ENCODE measurements at regions not wholly inside any gene's neighbourhood (a gene's known extent, or its start where the extent isn't known, plus 50 kb on each side); places are given as distances from the start of the nearest gene placed in this dataset.

- no peak for DNase-seq (ENCODE audit: low read depth)
- in situ Hi-C loops (cut with HindIII; ENCODE audit: low pct_unique_long_range_greater_than_20kb, low sequenced_read_pairs) = no loop called here
Measured at GRCh38 chr2:120612931-120613330, 122.7 kb upstream of the GLI2 start.

DNA sequence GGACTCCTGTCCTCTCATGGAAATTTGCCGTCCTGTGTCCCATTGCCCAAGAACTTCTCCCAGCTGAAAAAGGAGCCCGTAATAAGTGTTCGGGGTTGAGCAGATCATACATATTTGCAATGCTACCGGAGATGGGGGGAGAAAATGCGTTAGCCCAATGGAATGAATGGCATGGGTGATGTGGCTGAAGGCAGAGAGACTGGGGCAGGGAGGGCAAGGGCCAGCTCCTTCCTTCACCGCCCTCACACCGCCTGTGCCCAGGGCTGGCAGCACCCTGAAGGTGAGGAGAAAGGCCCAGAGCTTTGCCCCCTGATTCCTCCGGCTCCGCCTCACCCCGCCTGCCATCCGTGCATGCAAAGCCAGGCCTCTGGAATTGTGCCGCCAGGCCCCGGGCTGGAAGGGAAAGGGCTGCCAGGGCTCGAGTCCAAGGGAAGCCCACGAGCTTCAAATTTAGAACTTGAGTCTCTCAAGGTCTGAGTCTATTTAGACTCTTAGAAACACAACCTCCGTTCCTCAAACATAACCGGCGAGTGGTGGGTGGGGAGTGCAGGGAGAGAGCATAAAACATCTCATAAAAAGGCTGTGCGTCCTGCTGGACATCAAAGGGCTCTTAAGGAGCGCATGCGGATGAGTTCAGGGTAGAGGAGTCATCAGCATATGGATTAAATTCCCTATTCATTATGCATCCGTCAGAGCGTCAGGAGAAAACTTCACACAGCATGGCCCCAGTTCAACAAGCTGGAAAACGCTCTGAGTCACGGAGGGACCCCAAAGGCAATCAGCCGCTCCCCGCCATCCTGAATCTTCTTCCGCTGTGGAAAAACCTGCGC is 121.7 kb upstream of the GLI2 start:
- in situ Hi-C loops (cut with HindIII; ENCODE audit: low pct_unique_long_range_greater_than_20kb, low sequenced_read_pairs) = no loop called here

DNA sequence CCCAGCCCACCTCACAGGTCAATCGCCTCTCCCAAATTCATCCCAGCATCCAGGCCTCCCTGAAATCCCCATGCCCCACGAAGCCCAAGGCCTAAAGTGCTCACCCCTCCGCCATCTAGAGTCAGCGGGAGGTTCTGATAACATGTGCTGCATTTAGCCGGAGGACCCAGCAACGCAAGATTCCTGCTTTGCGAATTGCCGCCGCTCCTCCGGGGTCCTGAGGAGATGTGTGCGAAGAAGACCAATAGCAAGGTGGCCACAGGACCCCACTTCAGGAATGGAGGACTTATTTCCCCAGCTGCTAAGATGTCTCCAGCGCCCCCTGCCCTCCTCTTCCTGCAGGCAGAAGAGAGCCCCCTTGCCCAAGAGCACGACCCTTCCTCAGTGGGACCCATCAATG is 120.8 kb upstream of the GLI2 start:
- no peak for DNase-seq (ENCODE audit: low read depth)
- in situ Hi-C loops (cut with HindIII; ENCODE audit: low pct_unique_long_range_greater_than_20kb, low sequenced_read_pairs) = no loop called here

More for the DNA sequence above, 121.7 kb upstream of the GLI2 start:
- no peak for DNase-seq (ENCODE audit: low read depth)

- DNase-seq (ENCODE audit: low read depth) = no peak
- in situ Hi-C loops (cut with HindIII; ENCODE audit: low pct_unique_long_range_greater_than_20kb, low sequenced_read_pairs) = no loop called here
Measured at GRCh38 chr2:120616261-120616660, 119.4 kb upstream of the GLI2 start.

DNA sequence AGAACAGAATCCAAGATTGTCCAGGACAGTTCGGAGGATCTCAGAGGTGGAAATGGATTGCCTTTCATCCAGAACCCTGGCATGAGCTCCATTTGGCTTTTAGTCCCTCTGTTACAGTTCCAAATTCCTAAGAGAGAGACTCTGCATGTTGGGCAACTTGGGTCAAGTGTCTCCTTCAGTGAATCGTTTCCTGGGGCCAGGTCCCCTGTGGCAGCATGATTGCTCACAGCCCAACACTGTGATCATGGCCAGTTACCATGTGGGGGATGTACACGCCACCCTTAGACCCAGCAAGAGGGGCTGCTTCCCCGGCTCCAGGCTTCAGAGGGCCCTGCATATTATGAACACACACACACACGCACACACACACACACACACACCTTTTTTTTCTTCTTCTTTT is 118.6 kb upstream of the GLI2 start:
- in situ Hi-C loops (cut with HindIII; ENCODE audit: low pct_unique_long_range_greater_than_20kb, low sequenced_read_pairs) = no loop called here
- no peak for DNase-seq (ENCODE audit: low read depth)

DNA sequence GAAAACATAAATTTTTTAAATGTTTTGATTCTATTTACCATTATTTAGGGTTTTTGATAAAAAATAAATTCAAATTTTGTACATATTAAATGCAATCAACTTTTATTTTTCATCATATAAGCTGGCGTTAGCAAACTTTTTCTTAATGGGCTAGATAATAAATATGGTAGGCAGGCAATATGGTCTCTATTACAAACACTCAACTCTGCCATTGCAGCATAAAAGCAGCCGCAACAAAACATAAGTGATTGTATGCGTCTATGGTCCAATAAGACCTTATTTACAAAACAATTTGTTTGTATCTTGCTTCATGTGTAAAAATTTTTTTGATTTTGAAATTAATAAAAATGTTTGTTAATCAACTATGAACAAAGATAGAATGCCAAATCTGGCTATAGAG is 116.8 kb upstream of the GLI2 start:
- in situ Hi-C loops (cut with HindIII; ENCODE audit: low pct_unique_long_range_greater_than_20kb, low sequenced_read_pairs) = no loop called here
- no peak for DNase-seq (ENCODE audit: low read depth)

DNA sequence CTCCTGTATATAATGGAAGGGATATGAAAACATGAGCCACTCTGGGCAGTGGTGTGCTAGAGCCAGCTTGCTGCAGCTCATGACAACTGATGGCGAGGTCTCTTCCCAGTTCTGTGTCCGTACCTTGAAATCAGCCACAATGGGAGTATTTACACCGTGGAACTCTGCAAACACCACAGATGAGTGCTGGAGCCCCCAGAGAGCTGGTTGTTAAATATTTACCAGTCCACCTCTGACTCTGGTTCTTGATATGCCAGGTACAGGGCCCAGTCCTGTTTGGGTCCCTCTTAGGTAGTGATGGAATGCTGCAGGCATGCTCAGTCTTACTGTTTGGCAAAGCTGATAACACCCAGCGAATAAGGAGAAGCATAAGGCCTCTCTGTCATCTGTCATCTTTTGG is 116.1 kb upstream of the GLI2 start:
- no peak for DNase-seq (ENCODE audit: low read depth)

DNA sequence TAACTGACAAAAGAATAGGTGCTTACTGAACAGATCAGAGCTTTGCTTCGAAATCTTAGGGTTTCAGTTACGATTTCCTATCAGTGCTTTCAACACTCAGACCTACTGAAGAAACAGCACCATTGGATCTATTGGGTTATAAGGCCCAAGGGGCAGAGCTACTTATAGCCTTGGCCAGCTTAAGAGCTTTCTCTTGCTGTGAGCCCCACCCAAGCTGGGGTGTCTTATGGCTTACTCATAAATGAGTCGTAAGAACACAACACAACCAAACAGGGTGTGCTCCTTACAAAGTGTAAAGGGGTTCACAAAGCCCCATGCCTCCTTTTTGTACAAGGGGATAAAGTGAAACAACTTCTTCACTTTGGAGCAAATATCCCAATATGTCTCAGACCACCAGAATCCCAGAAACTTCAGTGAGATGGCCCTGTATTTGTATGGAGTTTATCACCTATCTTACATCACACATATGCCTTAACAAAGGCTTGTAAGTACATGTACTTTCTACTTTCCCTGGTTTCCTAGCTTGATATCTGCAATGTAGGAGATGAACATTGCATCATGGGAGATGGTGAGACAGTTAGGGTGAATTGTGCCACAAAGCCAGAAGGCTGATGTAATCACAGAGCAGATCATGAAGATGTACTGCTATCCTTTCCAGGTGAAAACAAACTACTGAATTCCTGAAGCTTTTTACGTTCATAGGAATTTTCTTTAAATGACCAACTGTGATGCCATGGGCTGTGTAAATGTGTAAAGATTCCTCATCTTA is 115.5 kb upstream of the GLI2 start:
- in situ Hi-C loops (cut with HindIII; ENCODE audit: low pct_unique_long_range_greater_than_20kb, low sequenced_read_pairs) = no loop called here
- DNase-seq (ENCODE audit: low read depth) = no peak

More for the DNA sequence above, 116.1 kb upstream of the GLI2 start:
- in situ Hi-C loops (cut with HindIII; ENCODE audit: low pct_unique_long_range_greater_than_20kb, low sequenced_read_pairs) = no loop called here

DNA sequence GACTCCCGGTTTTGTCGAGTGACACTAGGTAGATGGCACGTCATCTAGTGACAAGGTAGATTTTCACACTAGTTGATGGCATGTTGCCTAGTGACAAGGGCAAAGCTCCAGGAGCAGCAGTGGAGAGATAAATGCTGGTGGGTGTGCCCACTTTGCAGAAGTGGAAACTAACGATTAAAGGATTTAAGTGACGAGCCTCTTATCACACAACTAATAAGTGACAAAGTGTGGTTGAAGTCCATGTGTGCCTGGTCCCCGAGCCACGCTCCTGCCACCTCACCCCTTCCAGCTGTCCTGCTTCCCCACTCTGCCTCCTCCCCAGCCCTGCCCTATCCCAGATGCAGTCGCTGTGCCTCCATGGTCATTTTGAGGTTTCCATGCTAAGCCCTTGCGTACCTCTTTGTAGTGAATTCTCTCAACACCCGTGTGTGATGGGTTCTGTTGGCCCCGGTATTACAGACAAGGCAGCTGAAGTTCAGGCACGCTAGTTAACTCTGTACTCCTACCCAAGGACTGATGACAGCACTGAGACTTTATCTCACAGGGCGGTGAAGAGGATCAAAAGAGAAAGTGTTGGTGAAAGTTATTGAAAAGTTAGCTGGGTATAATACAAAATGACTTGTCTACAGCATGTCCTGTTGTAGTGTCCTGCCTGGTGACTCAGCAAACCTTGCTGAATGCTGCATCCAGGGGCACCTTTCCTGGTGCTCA is 113.4 kb upstream of the GLI2 start:
- DNase-seq (ENCODE audit: low read depth) = no peak
- in situ Hi-C loops (cut with HindIII; ENCODE audit: low pct_unique_long_range_greater_than_20kb, low sequenced_read_pairs) = no loop called here

- DNase-seq (ENCODE audit: low read depth) = no peak
- in situ Hi-C loops (cut with HindIII; ENCODE audit: low pct_unique_long_range_greater_than_20kb, low sequenced_read_pairs) = no loop called here
Measured at GRCh38 chr2:120622886-120623753, 112.5 kb upstream of the GLI2 start.

- no peak for DNase-seq (ENCODE audit: low read depth)
- in situ Hi-C loops (cut with HindIII; ENCODE audit: low pct_unique_long_range_greater_than_20kb, low sequenced_read_pairs) = no loop called here
Measured at GRCh38 chr2:120624061-120624737, 111.5 kb upstream of the GLI2 start.

DNA sequence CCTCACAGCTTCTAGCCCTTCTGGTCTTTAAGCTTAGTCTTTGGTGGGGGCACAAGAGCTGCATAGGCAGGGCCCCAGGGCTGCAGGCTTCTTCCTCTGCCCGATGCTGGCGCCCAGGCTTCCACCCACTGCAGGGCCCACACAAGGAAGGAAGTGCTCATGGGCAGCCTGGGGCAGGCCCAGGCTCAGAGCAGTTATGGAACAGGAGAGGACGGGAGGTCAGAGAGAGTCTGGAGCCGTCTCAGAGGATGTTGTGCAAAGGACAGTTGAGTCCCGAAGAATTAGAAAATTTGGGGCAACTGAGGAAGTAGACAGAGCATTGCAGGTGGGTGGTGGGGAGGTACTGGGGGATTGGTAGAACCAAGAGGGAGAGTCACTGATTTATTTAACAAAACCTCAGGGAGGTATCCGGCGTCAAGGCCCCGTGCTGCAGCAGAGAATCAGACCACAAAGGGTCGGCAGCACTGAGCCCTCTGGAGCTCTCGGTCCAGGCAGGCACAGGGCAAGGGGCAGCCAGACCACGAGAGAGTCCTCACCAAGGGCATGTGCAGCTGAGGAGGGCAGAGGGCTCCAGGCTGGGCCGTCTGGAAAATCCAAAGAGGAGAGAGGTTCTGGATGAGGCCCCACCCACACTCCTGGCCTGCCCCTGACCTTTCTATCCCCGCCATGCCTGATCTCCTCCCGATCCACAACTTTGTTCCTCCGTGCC is 110.8 kb upstream of the GLI2 start:
- no peak for DNase-seq (ENCODE audit: low read depth)
- in situ Hi-C loops (cut with HindIII; ENCODE audit: low pct_unique_long_range_greater_than_20kb, low sequenced_read_pairs) = no loop called here

GRCh38 chr2:120625865-120626560 is 109.7 kb upstream of the GLI2 start:
- DNase-seq (ENCODE audit: low read depth) = peak; percentile 78
- in situ Hi-C loops (cut with HindIII; ENCODE audit: low pct_unique_long_range_greater_than_20kb, low sequenced_read_pairs) = no loop called here

DNA sequence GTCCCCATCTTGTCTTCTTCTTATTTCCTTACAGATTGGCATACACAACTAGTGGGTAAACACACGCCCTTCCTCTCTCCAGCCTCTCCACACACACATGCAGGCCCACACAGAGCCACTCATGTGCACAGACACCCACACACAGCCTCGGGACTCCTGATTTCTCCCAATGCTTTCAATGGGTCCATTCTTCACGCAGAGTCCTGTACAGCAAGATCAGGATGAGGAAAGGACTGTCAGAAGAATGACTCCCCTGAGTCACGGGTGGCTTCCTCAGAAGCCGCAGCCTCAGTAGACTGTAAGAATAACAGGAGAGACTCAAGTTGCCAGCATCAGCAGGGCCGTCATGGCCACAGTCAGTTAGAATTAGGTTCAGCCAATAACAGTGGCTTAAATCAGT is 109.1 kb upstream of the GLI2 start:
- in situ Hi-C loops (cut with HindIII; ENCODE audit: low pct_unique_long_range_greater_than_20kb, low sequenced_read_pairs) = no loop called here
- DNase-seq (ENCODE audit: low read depth) = no peak

DNA sequence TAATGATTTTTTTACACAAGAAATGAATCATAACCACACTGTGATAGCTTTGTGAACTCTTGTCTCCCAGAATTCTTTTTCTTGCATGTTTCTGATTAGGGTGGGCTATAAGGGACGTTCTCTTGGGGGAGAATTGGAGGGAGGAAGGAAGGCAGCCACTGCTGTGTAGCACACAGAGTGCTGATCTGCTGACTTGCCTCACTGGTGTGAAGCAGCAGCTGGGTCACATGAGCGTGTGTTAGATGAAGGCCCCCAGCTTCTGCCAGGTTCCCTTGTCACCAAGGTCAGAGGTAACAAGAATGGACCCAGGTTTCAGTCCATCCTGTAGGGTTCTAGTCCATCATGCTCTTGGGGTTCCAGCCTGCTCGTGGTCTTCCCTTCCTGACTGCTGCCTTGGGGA is 107.4 kb upstream of the GLI2 start:
- in situ Hi-C loops (cut with HindIII; ENCODE audit: low pct_unique_long_range_greater_than_20kb, low sequenced_read_pairs) = no loop called here
- no peak for DNase-seq (ENCODE audit: low read depth)

DNA sequence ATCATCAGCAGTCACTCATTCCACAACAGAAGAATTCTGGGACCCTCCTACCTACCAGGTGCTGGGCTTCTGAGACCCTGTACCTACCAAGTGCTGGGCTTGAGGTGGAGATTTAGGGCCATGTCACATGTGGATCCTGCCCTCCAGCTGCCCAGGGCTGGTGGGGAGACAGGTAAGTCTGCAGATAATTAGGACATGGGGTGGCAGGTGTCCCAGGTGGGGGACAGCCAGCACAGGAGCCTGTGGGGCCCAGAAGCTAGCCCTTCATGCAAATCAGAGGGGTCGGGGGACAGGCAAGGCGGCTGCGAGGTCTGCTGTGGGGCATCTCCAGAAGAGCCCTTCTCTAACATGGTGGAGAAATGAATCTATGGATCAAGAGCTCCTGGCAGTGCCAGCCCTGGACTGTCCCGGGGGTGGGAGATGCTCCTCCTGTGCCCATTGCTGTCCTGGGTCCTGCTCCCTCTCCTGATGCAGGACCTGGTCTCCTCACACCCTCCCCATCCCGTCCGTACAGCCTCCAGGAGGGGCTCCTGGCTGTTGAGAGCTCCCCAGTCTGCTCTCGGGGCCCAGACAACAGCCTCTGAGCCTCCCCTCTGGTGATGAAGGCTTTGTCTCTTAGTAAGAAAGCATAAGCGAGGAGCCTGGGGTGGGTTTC is 106.3 kb upstream of the GLI2 start:
- in situ Hi-C loops (cut with HindIII; ENCODE audit: low pct_unique_long_range_greater_than_20kb, low sequenced_read_pairs) = no loop called here

More for the DNA sequence above, 106.3 kb upstream of the GLI2 start:
- DNase-seq (ENCODE audit: low read depth) = no peak

All from Caki2 (cell line).